Neuronal stem cell (in vitro differentiated cells): ENCODE measurements at regions not wholly inside any gene's neighbourhood (a gene's known extent, or its start where the extent isn't known, plus 50 kb on each side); places are given as distances from the start of the nearest gene placed in this dataset.

Experiments used
- DNase-seq: peaks from one replicate; pipeline ENCODE4 v3.0.0-alpha.2; 2013; ENCODE audit warnings: low spot score
- H2AFZ ChIP-seq: one replicate; pipeline ENCODE4 v1.6.1; 2013; ENCODE audit warnings: mild to moderate bottlenecking, low read length, inconsistent platforms
- H2AK5ac ChIP-seq: 2 replicates; pipeline ENCODE4 v1.6.1; 2013; ENCODE audit warnings: low read depth, mild to moderate bottlenecking, inconsistent platforms, low read length, moderate library complexity, mixed read lengths
- H2BK120ac ChIP-seq: 2 replicates; pipeline ENCODE4 v1.6.1; 2013; ENCODE audit warnings: low read depth, mild to moderate bottlenecking, inconsistent platforms, low read length, moderate library complexity, mixed read lengths
- H2BK12ac ChIP-seq: one replicate; pipeline ENCODE4 v1.6.1; 2013; ENCODE audit warnings: low read length, inconsistent platforms
- H2BK15ac ChIP-seq: 2 replicates; pipeline ENCODE4 v1.6.1; 2013; ENCODE audit warnings: mild to moderate bottlenecking, low read length, inconsistent platforms, mixed read lengths
- H2BK5ac ChIP-seq: one replicate; pipeline ENCODE4 v1.6.1; 2013; ENCODE audit warnings: inconsistent platforms, mild to moderate bottlenecking, low read length, moderate library complexity
- H3K14ac ChIP-seq: one replicate; pipeline ENCODE4 v1.6.1; 2013; ENCODE audit warnings: low read length, inconsistent platforms
- H3K18ac ChIP-seq: 2 replicates; pipeline ENCODE4 v1.6.1; 2013; ENCODE audit warnings: low read length, inconsistent platforms
- H3K23ac ChIP-seq: 2 replicates; pipeline ENCODE4 v1.6.1; 2013; ENCODE audit warnings: low read depth, mild to moderate bottlenecking, mixed read lengths, low read length, inconsistent platforms; ENCODE audit not compliant: poor library complexity
- H3K27ac ChIP-seq: replicated peaks from 3 replicates; pipeline ENCODE4 v1.5.1; 2013; ENCODE audit warnings: low read length, inconsistent platforms
- H3K27me3 ChIP-seq, 3 experiments: 2 replicates each; pipeline ENCODE4 v1.6.1; 2013; ENCODE audit warnings: low read length in 3 of 3, mild to moderate bottlenecking in 2 of 3, inconsistent platforms in 1 of 3, low read depth in 1 of 3, mixed read lengths in 1 of 3, moderate library complexity in 1 of 3; ENCODE audit not compliant: control insufficient read depth in 3 of 3, insufficient read depth in 3 of 3
- H3K36me3 ChIP-seq, 2 donors: replicated peaks in 1 of 2; 2 replicates each; pipeline ENCODE4 v1.6.1; 2013; ENCODE audit warnings: low read length in 2 of 2; ENCODE audit not compliant: control insufficient read depth in 2 of 2, insufficient read depth in 2 of 2
- H3K4ac ChIP-seq: 2 replicates; pipeline ENCODE4 v1.6.1; 2013; ENCODE audit warnings: inconsistent platforms, mild to moderate bottlenecking, low read length, moderate library complexity
- H3K4me1 ChIP-seq, 2 donors: 1 replicate in 1 of 2; 2 replicates in 1 of 2; pipeline ENCODE4 v1.6.1; 2013; ENCODE audit warnings: low read length in 2 of 2, low read depth in 1 of 2; ENCODE audit not compliant: control insufficient read depth in 2 of 2, insufficient read depth in 1 of 2
- H3K4me2 ChIP-seq: one replicate; pipeline ENCODE4 v1.6.1; 2013; ENCODE audit warnings: mild to moderate bottlenecking, low read length, inconsistent platforms; ENCODE audit not compliant: insufficient read depth, poor library complexity, severe bottlenecking
- H3K4me3 ChIP-seq, 2 donors: 2 replicates each; pipeline ENCODE4 v1.5.1; 2013; ENCODE audit warnings: low read length in 2 of 2, mild to moderate bottlenecking in 2 of 2, inconsistent platforms in 1 of 2, moderate library complexity in 1 of 2
- H3K79me1 ChIP-seq: one replicate; pipeline ENCODE4 v1.6.1; 2013; ENCODE audit warnings: low read depth, mild to moderate bottlenecking, inconsistent platforms, low read length, moderate library complexity
- H3K9ac ChIP-seq: one replicate; pipeline ENCODE4 v1.6.1; 2013; ENCODE audit warnings: mild to moderate bottlenecking, low read depth, low read length, inconsistent platforms; ENCODE audit not compliant: poor library complexity
- H3K9me3 ChIP-seq, 2 donors: replicated peaks in 1 of 2; 2 replicates each; pipeline versions ENCODE3 to v1.6.1; 2013; ENCODE audit warnings: low read length in 2 of 2, mild to moderate bottlenecking in 2 of 2, inconsistent platforms in 1 of 2, low read depth in 1 of 2, mixed read lengths in 1 of 2, moderate library complexity in 1 of 2; ENCODE audit not compliant: control insufficient read depth in 2 of 2, insufficient read depth in 1 of 2
- H4K8ac ChIP-seq: one replicate; pipeline ENCODE4 v1.6.1; 2013; ENCODE audit warnings: low read depth, mild to moderate bottlenecking, inconsistent platforms, low read length, moderate library complexity
- H4K91ac ChIP-seq: one replicate; pipeline ENCODE4 v1.6.1; 2013; ENCODE audit warnings: low read length, low read depth, mild to moderate bottlenecking, inconsistent platforms; ENCODE audit not compliant: poor library complexity
- WGBS, 2 donors: extraction: QIAGEN DNeasy Blood & Tissue Kit; methylation state at CpG; one replicate each; pipeline ENCODE4 v1.1.7; 2013; ENCODE audit warnings: missing lambda C conversion rate in 2 of 2, mixed read lengths in 1 of 2; ENCODE audit not compliant: insufficient read length in 2 of 2, insufficient replicate concordance in 1 of 2; ENCODE audit errors: extremely low coverage in 2 of 2; 5-methylcytosine and 5-hydroxymethylcytosine counted together

GRCh38 chr16:65733721-65734120 is 611.9 kb upstream of the CDH11 start:
- H3K18ac ChIP-seq, result no peak overlapping the region
- H3K9ac ChIP-seq, result no peak overlapping the region
- no peak overlapping the region for H2BK15ac ChIP-seq
- no peak overlapping the region for H3K27ac ChIP-seq
- H4K91ac ChIP-seq, result no peak overlapping the region
- no peak overlapping the region for H4K8ac ChIP-seq
- no peak overlapping the region for H3K23ac ChIP-seq
- peaks cover 0 to 7% of the 10 kb centered on the region in 2 donors for H3K9me3 ChIP-seq
- H2BK5ac ChIP-seq, result no peak overlapping the region
- no peak overlapping the region for H3K4me3 ChIP-seq
- no peak for DNase-seq
- no peak overlapping the region for H3K4me2 ChIP-seq
- H2AFZ ChIP-seq, result no peak overlapping the region
- no peaks in the 10 kb centered on the region for H3K79me1 ChIP-seq
- H2AK5ac ChIP-seq, result no peak overlapping the region
- H3K27me3 ChIP-seq, result no peaks in the 10 kb centered on the region
- H3K4ac ChIP-seq, result no peak overlapping the region
- H2BK12ac ChIP-seq, result no peak overlapping the region
- H3K36me3 ChIP-seq, result no peaks in the 10 kb centered on the region
- no CpG with 5 or more reads among the region's 3 CpGs for WGBS, 2 donors
- H3K4me1 ChIP-seq, result peaks cover 0 to 1% of the 10 kb centered on the region in 2 donors
- no peak overlapping the region for H3K14ac ChIP-seq
- no peak overlapping the region for H2BK120ac ChIP-seq

- Histone ChIP-seq H2BK12ac (no peak overlapping the region), H3K23ac (no peak overlapping the region), H3K4me3 (no peak overlapping the region), H3K4me1 (peaks cover 2 to 5% of the 10 kb centered on the region in 2 donors), H3K27me3 (no peaks in the 10 kb centered on the region), H3K4ac (no peak overlapping the region), H2AFZ (no peak overlapping the region), H3K79me1 (no peaks in the 10 kb centered on the region), H2AK5ac (no peak overlapping the region), H3K4me2 (no peak overlapping the region), H3K14ac (no peak overlapping the region), H2BK15ac (no peak overlapping the region), H4K8ac (no peak overlapping the region), H2BK5ac (no peak overlapping the region), H3K9ac (no peak overlapping the region), H2BK120ac (no peak overlapping the region), H3K9me3 (peaks cover 0 to 7% of the 10 kb centered on the region in 2 donors), H3K27ac (no peak overlapping the region), H3K18ac (no peak overlapping the region), H3K36me3 (no peaks in the 10 kb centered on the region), H4K91ac (no peak overlapping the region)
- no peak for DNase-seq
Measured at GRCh38 chr16:65731833-65732232, 610.0 kb upstream of the CDH11 start.

- Histone ChIP-seq H3K23ac (no peak overlapping the region), H3K79me1 (no peaks in the 10 kb centered on the region), H2BK15ac (no peak overlapping the region), H3K4me1 (peaks cover 2 to 5% of the 10 kb centered on the region in 2 donors), H2BK5ac (no peak overlapping the region), H3K9me3 (peaks cover 0 to 7% of the 10 kb centered on the region in 2 donors), H3K27ac (no peak overlapping the region), H3K18ac (no peak overlapping the region), H3K4me3 (no peak overlapping the region), H3K14ac (no peak overlapping the region), H4K8ac (no peak overlapping the region), H3K4ac (no peak overlapping the region), H2BK12ac (no peak overlapping the region), H2AK5ac (no peak overlapping the region), H3K9ac (no peak overlapping the region), H3K27me3 (no peaks in the 10 kb centered on the region), H3K36me3 (no peaks in the 10 kb centered on the region), H4K91ac (no peak overlapping the region), H2BK120ac (no peak overlapping the region), H3K4me2 (no peak overlapping the region), H2AFZ (no peak overlapping the region)
- WGBS, 2 donors, result no CpG with 5 or more reads among the region's 2 CpGs
- no peak for DNase-seq
Measured at GRCh38 chr16:65728652-65729051, 606.8 kb upstream of the CDH11 start.

- no peaks in the 10 kb centered on the region for H3K36me3 ChIP-seq
- H3K79me1 ChIP-seq, result no peaks in the 10 kb centered on the region
- H3K18ac ChIP-seq, result no peak overlapping the region
- no peak overlapping the region for H4K91ac ChIP-seq
- H2BK120ac ChIP-seq, result no peak overlapping the region
- whole genome bisulfite sequencing, 2 donors, result no CpG with 5 or more reads among the region's 3 CpGs
- peak; percentile 78 for DNase-seq
- no peak overlapping the region for H2BK5ac ChIP-seq
- H3K4ac ChIP-seq, result no peak overlapping the region
- no peak overlapping the region for H2AFZ ChIP-seq
- H3K23ac ChIP-seq, result no peak overlapping the region
- H3K4me3 ChIP-seq, result no peak overlapping the region
- no peak overlapping the region for H2AK5ac ChIP-seq
- H2BK15ac ChIP-seq, result no peak overlapping the region
- peaks cover 2 to 5% of the 10 kb centered on the region in 2 donors for H3K4me1 ChIP-seq
- H3K9me3 ChIP-seq, result peaks cover 0 to 7% of the 10 kb centered on the region in 2 donors
- H3K14ac ChIP-seq, result no peak overlapping the region
- H3K27ac ChIP-seq, result no peak overlapping the region
- H3K4me2 ChIP-seq, result no peak overlapping the region
- H4K8ac ChIP-seq, result no peak overlapping the region
- H3K27me3 ChIP-seq, result no peaks in the 10 kb centered on the region
- H3K9ac ChIP-seq, result no peak overlapping the region
- no peak overlapping the region for H2BK12ac ChIP-seq
Measured at GRCh38 chr16:65728167-65728566, 606.3 kb upstream of the CDH11 start.
